ENCODE measurements at regions not wholly inside any gene's neighbourhood (a gene's known extent, or its start where the extent isn't known, plus 50 kb on each side); places are given as distances from the start of the nearest gene placed in this dataset.

- H3K27ac ChIP-seq (ENCODE audit: low read depth, low read length): no peak overlapping the region
- H3K79me2 ChIP-seq (ENCODE audit: control insufficient read depth, insufficient read depth, low read length, poor library complexity): no peaks in the 10 kb centered on the region
- H3K4me1 ChIP-seq (ENCODE audit: control insufficient read depth in 1 of 2, insufficient read depth in 2 of 2, low read length in 2 of 2): peaks cover 14 to 15% of the 10 kb centered on the region in 2 experiments
- H2AFZ ChIP-seq (ENCODE audit: insufficient read depth, low read length, poor library complexity): no peak overlapping the region
- no peak for DNase-seq
- peaks cover 12% of the 10 kb centered on the region for H3K79me1 ChIP-seq (ENCODE audit: low read length)
- H3K4me3 ChIP-seq (ENCODE audit: low read depth, low read length): no peak overlapping the region
- no peak overlapping the region for H3K4me2 ChIP-seq (ENCODE audit: low read length)
- no peak overlapping the region for H4K8ac ChIP-seq (ENCODE audit: low read depth, low read length)
- no peak overlapping the region for H4K12ac ChIP-seq (ENCODE audit: low read depth, low read length)
- H3K9ac ChIP-seq (ENCODE audit: low read length): no peak overlapping the region
- H3K4ac ChIP-seq (ENCODE audit: low read depth, low read length): no peak overlapping the region
- H2AK5ac ChIP-seq (ENCODE audit: low read length): no peak overlapping the region
- WGBS (ENCODE audit: extremely low coverage, insufficient coverage, insufficient read length): no CpG with 5 or more reads among the region's 1 CpG
- H2BK5ac ChIP-seq (ENCODE audit: low read depth, low read length, poor library complexity): no peak overlapping the region
- no peak overlapping the region for H2BK12ac ChIP-seq (ENCODE audit: low read length)
- H3K27me3 ChIP-seq (ENCODE audit: insufficient read depth, low read length): no peaks in the 10 kb centered on the region
- H2BK120ac ChIP-seq (ENCODE audit: insufficient read depth, low read length, poor library complexity): no peak overlapping the region
- H3K14ac ChIP-seq (ENCODE audit: low read length): no peak overlapping the region
- H3K9me3 ChIP-seq (ENCODE audit: insufficient read depth, low read depth, low read length): no peaks in the 10 kb centered on the region
- no peak overlapping the region for H3K23ac ChIP-seq (ENCODE audit: low read length)
- H3K36me3 ChIP-seq (ENCODE audit: control insufficient read depth in 1 of 2, insufficient read depth in 2 of 2, low read length in 2 of 2): no peaks in the 10 kb centered on the region
- no peak overlapping the region for H3K18ac ChIP-seq (ENCODE audit: low read length)
- H4K91ac ChIP-seq (ENCODE audit: low read depth, low read length): no peak overlapping the region
These were observed 138.8 kb upstream of the ITGA6 start for GRCh38 chr2:172288603-172289002.

DNA sequence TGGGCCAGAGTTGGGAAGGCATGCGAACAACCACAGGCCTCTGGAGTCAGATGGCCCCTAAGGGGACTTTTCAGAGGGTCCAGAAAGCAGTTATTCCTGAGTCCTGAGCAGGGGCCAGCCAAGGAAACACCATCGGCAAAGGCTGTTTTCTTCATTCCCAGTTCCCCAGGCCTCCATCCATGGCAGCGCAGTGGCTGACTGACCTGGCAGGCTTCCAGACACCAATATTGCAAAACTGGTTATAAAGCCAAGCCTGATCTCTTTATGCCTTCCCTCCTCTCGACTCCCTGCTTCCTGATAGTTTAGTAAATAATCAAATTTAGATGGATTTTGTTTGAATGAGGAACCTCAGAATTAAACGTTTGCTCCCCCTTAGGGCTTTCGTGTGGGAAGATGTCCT, 133.4 kb upstream of the ITGA6 start:
- Histone ChIP-seq H3K14ac (ENCODE audit: low read length) (no peak overlapping the region), H3K79me2 (ENCODE audit: control insufficient read depth, insufficient read depth, low read length, poor library complexity) (no peaks in the 10 kb centered on the region), H3K4me2 (ENCODE audit: low read length) (no peak overlapping the region), H3K23ac (ENCODE audit: low read length) (no peak overlapping the region), H4K12ac (ENCODE audit: low read depth, low read length) (no peak overlapping the region), H2BK120ac (ENCODE audit: insufficient read depth, low read length, poor library complexity) (no peak overlapping the region), H3K4me3 (ENCODE audit: low read depth, low read length) (no peak overlapping the region), H3K36me3 (ENCODE audit: control insufficient read depth in 1 of 2, insufficient read depth in 2 of 2, low read length in 2 of 2) (no peaks in the 10 kb centered on the region), H3K4ac (ENCODE audit: low read depth, low read length) (no peak overlapping the region), H3K27ac (ENCODE audit: low read depth, low read length) (no peak overlapping the region), H2AFZ (ENCODE audit: insufficient read depth, low read length, poor library complexity) (no peak overlapping the region), H4K91ac (ENCODE audit: low read depth, low read length) (no peak overlapping the region), H3K27me3 (ENCODE audit: insufficient read depth, low read length) (no peaks in the 10 kb centered on the region), H4K8ac (ENCODE audit: low read depth, low read length) (no peak overlapping the region), H2BK5ac (ENCODE audit: low read depth, low read length, poor library complexity) (no peak overlapping the region), H3K4me1 (ENCODE audit: control insufficient read depth in 1 of 2, insufficient read depth in 2 of 2, low read length in 2 of 2) (no peaks in the 10 kb centered on the region), H2BK12ac (ENCODE audit: low read length) (no peak overlapping the region), H3K9ac (ENCODE audit: low read length) (no peak overlapping the region), H2AK5ac (ENCODE audit: low read length) (no peak overlapping the region), H3K9me3 (ENCODE audit: insufficient read depth, low read depth, low read length) (no peaks in the 10 kb centered on the region), H3K79me1 (ENCODE audit: low read length) (no peaks in the 10 kb centered on the region), H3K18ac (ENCODE audit: low read length) (no peak overlapping the region)
- no CpG with 5 or more reads among the region's 6 CpGs for WGBS (ENCODE audit: extremely low coverage, insufficient coverage, insufficient read length)
- no peak for DNase-seq

GRCh38 chr2:172294983-172295382, 132.4 kb upstream of the ITGA6 start:
- Histone ChIP-seq H3K18ac (ENCODE audit: low read length) (no peak overlapping the region), H3K23ac (ENCODE audit: low read length) (no peak overlapping the region), H2BK5ac (ENCODE audit: low read depth, low read length, poor library complexity) (no peak overlapping the region), H3K27me3 (ENCODE audit: insufficient read depth, low read length) (no peaks in the 10 kb centered on the region), H2BK120ac (ENCODE audit: insufficient read depth, low read length, poor library complexity) (no peak overlapping the region), H3K9me3 (ENCODE audit: insufficient read depth, low read depth, low read length) (no peaks in the 10 kb centered on the region), H2AK5ac (ENCODE audit: low read length) (no peak overlapping the region), H3K36me3 (ENCODE audit: control insufficient read depth in 1 of 2, insufficient read depth in 2 of 2, low read length in 2 of 2) (no peaks in the 10 kb centered on the region), H3K27ac (ENCODE audit: low read depth, low read length) (no peak overlapping the region), H3K4me2 (ENCODE audit: low read length) (no peak overlapping the region), H2AFZ (ENCODE audit: insufficient read depth, low read length, poor library complexity) (no peak overlapping the region), H3K79me1 (ENCODE audit: low read length) (no peaks in the 10 kb centered on the region), H2BK12ac (ENCODE audit: low read length) (no peak overlapping the region), H3K4me3 (ENCODE audit: low read depth, low read length) (no peak overlapping the region), H4K91ac (ENCODE audit: low read depth, low read length) (no peak overlapping the region), H3K9ac (ENCODE audit: low read length) (no peak overlapping the region), H3K79me2 (ENCODE audit: control insufficient read depth, insufficient read depth, low read length, poor library complexity) (no peaks in the 10 kb centered on the region), H3K4ac (ENCODE audit: low read depth, low read length) (no peak overlapping the region), H3K14ac (ENCODE audit: low read length) (no peak overlapping the region), H4K12ac (ENCODE audit: low read depth, low read length) (no peak overlapping the region), H3K4me1 (ENCODE audit: control insufficient read depth in 1 of 2, insufficient read depth in 2 of 2, low read length in 2 of 2) (no peaks in the 10 kb centered on the region), H4K8ac (ENCODE audit: low read depth, low read length) (no peak overlapping the region)
- no peak for DNase-seq
- no CpG with 5 or more reads among the region's 1 CpG for WGBS (ENCODE audit: extremely low coverage, insufficient coverage, insufficient read length)

DNA sequence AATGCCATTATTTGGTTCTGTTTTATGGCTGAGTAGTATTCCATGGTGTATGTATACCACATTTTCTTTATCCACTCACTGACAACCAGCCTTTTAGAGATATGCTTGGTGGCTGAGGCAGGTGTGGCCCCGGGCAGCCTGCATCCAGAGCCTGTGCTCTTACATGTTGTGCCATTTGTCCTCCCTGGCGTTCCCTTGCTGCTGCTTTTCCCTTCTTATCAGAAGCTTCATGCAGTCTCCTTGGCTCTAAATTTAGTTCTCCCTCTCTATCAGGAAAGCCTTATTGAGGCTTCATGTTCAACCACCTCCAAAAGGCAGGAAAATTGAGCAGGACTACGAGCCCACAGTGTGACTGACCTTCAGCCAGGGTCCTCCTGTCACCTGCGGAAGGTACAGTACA, 131.7 kb upstream of the ITGA6 start:
- no peak overlapping the region for H3K23ac ChIP-seq (ENCODE audit: low read length)
- no peak overlapping the region for H2AK5ac ChIP-seq (ENCODE audit: low read length)
- H3K9ac ChIP-seq (ENCODE audit: low read length): no peak overlapping the region
- H3K14ac ChIP-seq (ENCODE audit: low read length): no peak overlapping the region
- no peak overlapping the region for H3K4me3 ChIP-seq (ENCODE audit: low read depth, low read length)
- no peak overlapping the region for H3K27ac ChIP-seq (ENCODE audit: low read depth, low read length)
- no peaks in the 10 kb centered on the region for H3K36me3 ChIP-seq (ENCODE audit: control insufficient read depth in 1 of 2, insufficient read depth in 2 of 2, low read length in 2 of 2)
- H3K4ac ChIP-seq (ENCODE audit: low read depth, low read length): no peak overlapping the region
- no peak overlapping the region for H2BK120ac ChIP-seq (ENCODE audit: insufficient read depth, low read length, poor library complexity)
- H4K8ac ChIP-seq (ENCODE audit: low read depth, low read length): no peak overlapping the region
- H3K4me1 ChIP-seq (ENCODE audit: control insufficient read depth in 1 of 2, insufficient read depth in 2 of 2, low read length in 2 of 2): no peaks in the 10 kb centered on the region
- H3K4me2 ChIP-seq (ENCODE audit: low read length): no peak overlapping the region
- H3K79me1 ChIP-seq (ENCODE audit: low read length): no peaks in the 10 kb centered on the region
- no peak overlapping the region for H2AFZ ChIP-seq (ENCODE audit: insufficient read depth, low read length, poor library complexity)
- no peak overlapping the region for H4K12ac ChIP-seq (ENCODE audit: low read depth, low read length)
- no peak for DNase-seq
- H2BK12ac ChIP-seq (ENCODE audit: low read length): no peak overlapping the region
- no peak overlapping the region for H2BK5ac ChIP-seq (ENCODE audit: low read depth, low read length, poor library complexity)
- no CpG with 5 or more reads among the region's 4 CpGs for WGBS (ENCODE audit: extremely low coverage, insufficient coverage, insufficient read length)
- H3K79me2 ChIP-seq (ENCODE audit: control insufficient read depth, insufficient read depth, low read length, poor library complexity): no peaks in the 10 kb centered on the region
- H3K18ac ChIP-seq (ENCODE audit: low read length): no peak overlapping the region
- H4K91ac ChIP-seq (ENCODE audit: low read depth, low read length): no peak overlapping the region
- peaks cover 1% of the 10 kb centered on the region for H3K9me3 ChIP-seq (ENCODE audit: insufficient read depth, low read depth, low read length)
- H3K27me3 ChIP-seq (ENCODE audit: insufficient read depth, low read length): no peaks in the 10 kb centered on the region
